WTC11 (cell line): ENCODE measurements at regions not wholly inside any gene's neighbourhood (a gene's known extent, or its start where the extent isn't known, plus 50 kb on each side); places are given as distances from the start of the nearest gene placed in this dataset.

Experiments used
- ATAC-seq: fragments of 200-7000 bp; cut with Tn5 transposase; 2 replicates; pipeline ENCODE4 v1.10.0; 2021; ENCODE audit warnings: mild to moderate bottlenecking, moderate library complexity
- CTCF ChIA-PET: fragments of 300-600 bp; sonication (Branson Sonifier 250); formaldehyde crosslinking; loops from one replicate; lab custom pipeline; 2021; ENCODE audit warnings: antibody characterized with exemption; lab: Charles Lee
- POLR2A ChIA-PET: fragments of 350-600 bp; sonication (Branson Sonifier 250); formaldehyde crosslinking; loops from one replicate; lab custom pipeline; 2021; ENCODE audit warnings: antibody characterized with exemption; lab: Charles Lee
- DNase-seq: peaks from one replicate; pipeline ENCODE4 v3.0.0; 2021; ENCODE audit warnings: low spot score
- H3K27ac Mint-ChIP-seq: 2 replicates; pipeline ENCODE4 v1.8.0; 2021; ENCODE audit warnings: mixed read lengths
- H3K27me3 Mint-ChIP-seq: 2 replicates; pipeline ENCODE4 v1.8.0; 2021; ENCODE audit warnings: low read depth, mild to moderate bottlenecking, moderate library complexity, mixed read lengths
- H3K36me3 Mint-ChIP-seq: 2 replicates; pipeline ENCODE4 v1.8.0; 2021; ENCODE audit warnings: mixed read lengths
- H3K4me1 Mint-ChIP-seq: 2 replicates; pipeline ENCODE4 v1.8.0; 2022; ENCODE audit warnings: mixed read lengths
- H3K4me3 Mint-ChIP-seq: 2 replicates; pipeline ENCODE4 v1.8.0; 2021; ENCODE audit warnings: mild to moderate bottlenecking, moderate library complexity, mixed read lengths
- H3K9me3 Mint-ChIP-seq: 2 replicates; pipeline ENCODE4 v1.8.0; 2021; ENCODE audit warnings: mixed read lengths
- CBFB ChIP-seq: sonication (generic); formaldehyde crosslinking; IDR thresholded peaks from 2 replicates; pipeline ENCODE4 v1.8.1; 2022; ENCODE audit warnings: mild to moderate bottlenecking, low read depth, missing genetic modification reagents
- CDX4 ChIP-seq: fragments of 250-450 bp; sonication (Bioruptor Pico); IDR thresholded peaks from 2 replicates; pipeline ENCODE4 v1.9.0; 2021; ENCODE audit warnings: moderate library complexity, mild to moderate bottlenecking, inconsistent platforms, borderline replicate concordance
- E2F1 ChIP-seq: sonication (generic); formaldehyde crosslinking; IDR thresholded peaks from 2 replicates; pipeline ENCODE4 v1.8.0; 2022; ENCODE audit warnings: mild to moderate bottlenecking, missing genetic modification reagents
- ELF4 ChIP-seq: sonication (generic); formaldehyde crosslinking; IDR thresholded peaks from 2 replicates; pipeline ENCODE4 v1.8.1; 2022; ENCODE audit warnings: low read depth, mild to moderate bottlenecking, moderate library complexity, missing genetic modification reagents
- EMX1 ChIP-seq: fragments of 250-450 bp; sonication (Bioruptor Pico); IDR thresholded peaks from 2 replicates; pipeline ENCODE4 v1.8.0; 2021; ENCODE audit warnings: mild to moderate bottlenecking
- ETV6 ChIP-seq: sonication (generic); formaldehyde crosslinking; IDR thresholded peaks from 2 replicates; pipeline ENCODE4 v1.8.1; 2022; ENCODE audit warnings: mild to moderate bottlenecking, missing genetic modification reagents
- FOXJ3 ChIP-seq: sonication (generic); formaldehyde crosslinking; IDR thresholded peaks from 2 replicates; pipeline ENCODE4 v1.9.0; 2021; ENCODE audit warnings: missing genetic modification reagents, mild to moderate bottlenecking, borderline replicate concordance
- GRHL2 ChIP-seq: fragments of 250-450 bp; sonication (Bioruptor Pico); IDR thresholded peaks from 2 replicates; pipeline ENCODE4 v1.8.0; 2022; ENCODE audit warnings: mild to moderate bottlenecking, moderate library complexity; ENCODE audit not compliant: insufficient replicate concordance, severe bottlenecking
- GTF2I ChIP-seq: fragments of 250-450 bp; sonication (Bioruptor Pico); conservative IDR thresholded peaks from 2 replicates; pipeline ENCODE4 v1.4.0; 2021; ENCODE audit warnings: mild to moderate bottlenecking
- IRF2 ChIP-seq: sonication (generic); formaldehyde crosslinking; IDR thresholded peaks from 2 replicates; pipeline ENCODE4 v1.8.0; 2022; ENCODE audit warnings: low read depth, missing genetic modification reagents, borderline replicate concordance
- JUN ChIP-seq: sonication (generic); formaldehyde crosslinking; IDR thresholded peaks from 2 replicates; pipeline ENCODE4 v1.8.0; 2023; ENCODE audit warnings: mild to moderate bottlenecking, missing genetic modification reagents
- NFE2L1 ChIP-seq: sonication (generic); formaldehyde crosslinking; IDR thresholded peaks from 2 replicates; pipeline ENCODE4 v1.8.1; 2023; ENCODE audit warnings: missing genetic modification reagents
- NR3C1 ChIP-seq: sonication (generic); formaldehyde crosslinking; conservative IDR thresholded peaks from 2 replicates; pipeline ENCODE4 v1.8.1; 2023; ENCODE audit warnings: low read depth, mild to moderate bottlenecking, missing genetic modification reagents
- PRRX2 ChIP-seq: fragments of 250-450 bp; sonication (Bioruptor Pico); IDR thresholded peaks from 2 replicates; pipeline ENCODE4 v1.8.0; 2021; ENCODE audit warnings: mild to moderate bottlenecking
- RORB ChIP-seq: fragments of 250-450 bp; sonication (Bioruptor Pico); IDR thresholded peaks from 2 replicates; pipeline ENCODE4 v1.9.0; 2021; ENCODE audit warnings: mild to moderate bottlenecking
- SOX15 ChIP-seq: fragments of 250-450 bp; sonication (Bioruptor Pico); IDR thresholded peaks from 2 replicates; pipeline ENCODE4 v1.9.0; 2021; ENCODE audit warnings: mild to moderate bottlenecking
- TEAD4 ChIP-seq: sonication (generic); formaldehyde crosslinking; IDR thresholded peaks from 2 replicates; pipeline ENCODE4 v1.8.0; 2022; ENCODE audit warnings: mild to moderate bottlenecking, missing genetic modification reagents
- ZNF219 ChIP-seq: sonication (generic); formaldehyde crosslinking; IDR thresholded peaks from 2 replicates; pipeline ENCODE4 v1.8.0; 2023; ENCODE audit warnings: missing genetic modification reagents, mild to moderate bottlenecking, borderline replicate concordance
- ZNF263 ChIP-seq: sonication (generic); formaldehyde crosslinking; IDR thresholded peaks from 2 replicates; pipeline ENCODE4 v1.8.1; 2022; ENCODE audit warnings: low read depth, mild to moderate bottlenecking, moderate library complexity, missing genetic modification reagents
- TF ChIP-seq, protein P1 (sequence below): sonication (generic); formaldehyde crosslinking; IDR thresholded peaks from 2 replicates; pipeline ENCODE4 v1.8.0; 2022; ENCODE audit warnings: mild to moderate bottlenecking, missing genetic modification reagents
- TF ChIP-seq, protein P2 (sequence below): fragments of 250-450 bp; sonication (Bioruptor Pico); IDR thresholded peaks from 2 replicates; pipeline ENCODE4 v1.9.0; 2021; ENCODE audit warnings: mild to moderate bottlenecking
- TF ChIP-seq, protein P3 (sequence below): sonication (generic); formaldehyde crosslinking; IDR thresholded peaks from 2 replicates; pipeline ENCODE4 v1.8.1; 2022; ENCODE audit warnings: mild to moderate bottlenecking, missing genetic modification reagents, moderate library complexity, borderline replicate concordance
- TF ChIP-seq, protein P4 (sequence below): fragments of 250-450 bp; sonication (Bioruptor Pico); IDR thresholded peaks from 2 replicates; pipeline ENCODE4 v2.1.2; 2022; ENCODE audit warnings: mild to moderate bottlenecking, moderate library complexity
- TF ChIP-seq, protein P5 (sequence below): fragments of 200-600 bp; IDR thresholded peaks from 2 replicates; pipeline ENCODE4 v1.8.0; 2022; ENCODE audit warnings: antibody characterized with exemption

GRCh38 chr9:13614060-13614459 is 334.6 kb upstream of the MPDZ start:
- ATAC-seq (no peak), DNase-seq (no peak)
- Mint-ChIP-seq H3K27me3 (no peaks in the 10 kb centered on the region), H3K4me1 (peaks cover 9% of the 10 kb centered on the region), H3K4me3 (no peak overlapping the region), H3K27ac (no peak overlapping the region), H3K9me3 (peaks cover 7% of the 10 kb centered on the region), H3K36me3 (peaks cover 7% of the 10 kb centered on the region)
- ChIA-PET POLR2A (no interaction called here), CTCF (no interaction called here)
- TF ChIP-seq GRHL2 (CRISPR knock-in tag) (no peak), EMX1 (CRISPR knock-in tag) (no peak), ZNF263 (no peak), JUN (CRISPR knock-in tag) (no peak), E2F1 (no peak), NR3C1 (no peak), ELF4 (CRISPR knock-in tag) (no peak), GTF2I (CRISPR knock-in tag) (no peak), PRRX2 (CRISPR knock-in tag) (no peak), TEAD4 (CRISPR knock-in tag) (no peak), CDX4 (CRISPR knock-in tag) (no peak), ETV6 (CRISPR knock-in tag) (no peak), CBFB (no peak)
- TF ChIP-seq, protein P1, sequence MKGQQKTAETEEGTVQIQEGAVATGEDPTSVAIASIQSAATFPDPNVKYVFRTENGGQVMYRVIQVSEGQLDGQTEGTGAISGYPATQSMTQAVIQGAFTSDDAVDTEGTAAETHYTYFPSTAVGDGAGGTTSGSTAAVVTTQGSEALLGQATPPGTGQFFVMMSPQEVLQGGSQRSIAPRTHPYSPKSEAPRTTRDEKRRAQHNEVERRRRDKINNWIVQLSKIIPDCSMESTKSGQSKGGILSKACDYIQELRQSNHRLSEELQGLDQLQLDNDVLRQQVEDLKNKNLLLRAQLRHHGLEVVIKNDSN (CRISPR knock-in tag) = no peak
- TF ChIP-seq, protein P2, sequence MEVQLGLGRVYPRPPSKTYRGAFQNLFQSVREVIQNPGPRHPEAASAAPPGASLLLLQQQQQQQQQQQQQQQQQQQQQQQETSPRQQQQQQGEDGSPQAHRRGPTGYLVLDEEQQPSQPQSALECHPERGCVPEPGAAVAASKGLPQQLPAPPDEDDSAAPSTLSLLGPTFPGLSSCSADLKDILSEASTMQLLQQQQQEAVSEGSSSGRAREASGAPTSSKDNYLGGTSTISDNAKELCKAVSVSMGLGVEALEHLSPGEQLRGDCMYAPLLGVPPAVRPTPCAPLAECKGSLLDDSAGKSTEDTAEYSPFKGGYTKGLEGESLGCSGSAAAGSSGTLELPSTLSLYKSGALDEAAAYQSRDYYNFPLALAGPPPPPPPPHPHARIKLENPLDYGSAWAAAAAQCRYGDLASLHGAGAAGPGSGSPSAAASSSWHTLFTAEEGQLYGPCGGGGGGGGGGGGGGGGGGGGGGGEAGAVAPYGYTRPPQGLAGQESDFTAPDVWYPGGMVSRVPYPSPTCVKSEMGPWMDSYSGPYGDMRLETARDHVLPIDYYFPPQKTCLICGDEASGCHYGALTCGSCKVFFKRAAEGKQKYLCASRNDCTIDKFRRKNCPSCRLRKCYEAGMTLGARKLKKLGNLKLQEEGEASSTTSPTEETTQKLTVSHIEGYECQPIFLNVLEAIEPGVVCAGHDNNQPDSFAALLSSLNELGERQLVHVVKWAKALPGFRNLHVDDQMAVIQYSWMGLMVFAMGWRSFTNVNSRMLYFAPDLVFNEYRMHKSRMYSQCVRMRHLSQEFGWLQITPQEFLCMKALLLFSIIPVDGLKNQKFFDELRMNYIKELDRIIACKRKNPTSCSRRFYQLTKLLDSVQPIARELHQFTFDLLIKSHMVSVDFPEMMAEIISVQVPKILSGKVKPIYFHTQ (CRISPR knock-in tag) = no peak

GRCh38 chr9:13613296-13613695 is 333.8 kb upstream of the MPDZ start:
- ChIA-PET CTCF (no interaction called here), POLR2A (no interaction called here)
- peaks cover 7% of the 10 kb centered on the region for H3K36me3 Mint-ChIP-seq
- H3K9me3 Mint-ChIP-seq = peaks cover 7% of the 10 kb centered on the region
- DNase-seq (no peak), ATAC-seq (no peak)
- H3K27me3 Mint-ChIP-seq = no peaks in the 10 kb centered on the region
- H3K4me1 Mint-ChIP-seq = peaks cover 17% of the 10 kb centered on the region
- H3K4me3 Mint-ChIP-seq = no peak overlapping the region
- TF ChIP-seq IRF2 (CRISPR knock-in tag) (no peak), NFE2L1 (CRISPR knock-in tag) (no peak), SOX15 (CRISPR knock-in tag) (no peak)
- H3K27ac Mint-ChIP-seq = no peak overlapping the region

- peaks cover 7% of the 10 kb centered on the region for H3K36me3 Mint-ChIP-seq
- no peaks in the 10 kb centered on the region for H3K27me3 Mint-ChIP-seq
- H3K27ac Mint-ChIP-seq = no peak overlapping the region
- peaks cover 7% of the 10 kb centered on the region for H3K9me3 Mint-ChIP-seq
- DNase-seq (no peak), ATAC-seq (peak; percentile 30; the same call in 1 of the 2 replicates)
- peaks cover 40% of the 10 kb centered on the region for H3K4me1 Mint-ChIP-seq
- ChIA-PET POLR2A (interaction anchor here (0.5 to 0.7 kb wide), 2 partner anchors 21 to 25 kb away, joined by 3 read pairs; no protein-coding TSS in a partner anchor), CTCF (interaction anchor here (1.0 to 1.4 kb wide), 3 partner anchors 80 to 857 kb away, joined by 3 to 4 read pairs (median 4); no protein-coding TSS in a partner anchor)
- H3K4me3 Mint-ChIP-seq = peak overlapping the region; percentile 19; the same call in 1 of the 2 replicates
- TF ChIP-seq JUN (CRISPR knock-in tag) (no peak), ZNF219 (CRISPR knock-in tag) (no peak), FOXJ3 (CRISPR knock-in tag) (no peak), RORB (CRISPR knock-in tag) (no peak)
- TF ChIP-seq, protein P3, sequence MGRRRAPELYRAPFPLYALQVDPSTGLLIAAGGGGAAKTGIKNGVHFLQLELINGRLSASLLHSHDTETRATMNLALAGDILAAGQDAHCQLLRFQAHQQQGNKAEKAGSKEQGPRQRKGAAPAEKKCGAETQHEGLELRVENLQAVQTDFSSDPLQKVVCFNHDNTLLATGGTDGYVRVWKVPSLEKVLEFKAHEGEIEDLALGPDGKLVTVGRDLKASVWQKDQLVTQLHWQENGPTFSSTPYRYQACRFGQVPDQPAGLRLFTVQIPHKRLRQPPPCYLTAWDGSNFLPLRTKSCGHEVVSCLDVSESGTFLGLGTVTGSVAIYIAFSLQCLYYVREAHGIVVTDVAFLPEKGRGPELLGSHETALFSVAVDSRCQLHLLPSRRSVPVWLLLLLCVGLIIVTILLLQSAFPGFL (CRISPR knock-in tag) = no peak
- TF ChIP-seq, protein P4, sequence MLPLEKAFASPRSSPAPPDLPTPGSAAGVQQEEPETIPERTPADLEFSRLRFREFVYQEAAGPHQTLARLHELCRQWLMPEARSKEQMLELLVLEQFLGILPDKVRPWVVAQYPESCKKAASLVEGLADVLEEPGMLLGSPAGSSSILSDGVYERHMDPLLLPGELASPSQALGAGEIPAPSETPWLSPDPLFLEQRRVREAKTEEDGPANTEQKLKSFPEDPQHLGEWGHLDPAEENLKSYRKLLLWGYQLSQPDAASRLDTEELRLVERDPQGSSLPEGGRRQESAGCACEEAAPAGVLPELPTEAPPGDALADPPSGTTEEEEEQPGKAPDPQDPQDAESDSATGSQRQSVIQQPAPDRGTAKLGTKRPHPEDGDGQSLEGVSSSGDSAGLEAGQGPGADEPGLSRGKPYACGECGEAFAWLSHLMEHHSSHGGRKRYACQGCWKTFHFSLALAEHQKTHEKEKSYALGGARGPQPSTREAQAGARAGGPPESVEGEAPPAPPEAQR (CRISPR knock-in tag) = no peak
- TF ChIP-seq, protein P5, sequence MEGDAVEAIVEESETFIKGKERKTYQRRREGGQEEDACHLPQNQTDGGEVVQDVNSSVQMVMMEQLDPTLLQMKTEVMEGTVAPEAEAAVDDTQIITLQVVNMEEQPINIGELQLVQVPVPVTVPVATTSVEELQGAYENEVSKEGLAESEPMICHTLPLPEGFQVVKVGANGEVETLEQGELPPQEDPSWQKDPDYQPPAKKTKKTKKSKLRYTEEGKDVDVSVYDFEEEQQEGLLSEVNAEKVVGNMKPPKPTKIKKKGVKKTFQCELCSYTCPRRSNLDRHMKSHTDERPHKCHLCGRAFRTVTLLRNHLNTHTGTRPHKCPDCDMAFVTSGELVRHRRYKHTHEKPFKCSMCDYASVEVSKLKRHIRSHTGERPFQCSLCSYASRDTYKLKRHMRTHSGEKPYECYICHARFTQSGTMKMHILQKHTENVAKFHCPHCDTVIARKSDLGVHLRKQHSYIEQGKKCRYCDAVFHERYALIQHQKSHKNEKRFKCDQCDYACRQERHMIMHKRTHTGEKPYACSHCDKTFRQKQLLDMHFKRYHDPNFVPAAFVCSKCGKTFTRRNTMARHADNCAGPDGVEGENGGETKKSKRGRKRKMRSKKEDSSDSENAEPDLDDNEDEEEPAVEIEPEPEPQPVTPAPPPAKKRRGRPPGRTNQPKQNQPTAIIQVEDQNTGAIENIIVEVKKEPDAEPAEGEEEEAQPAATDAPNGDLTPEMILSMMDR = no peak
Observed at GRCh38 chr9:13608451-13608850, 329.0 kb upstream of the MPDZ start.
